H1 (cell line): ENCODE measurements at regions not wholly inside any gene's neighbourhood (a gene's known extent, or its start where the extent isn't known, plus 50 kb on each side); places are given as distances from the start of the nearest gene placed in this dataset.

Experiments
- CTCF ChIA-PET: fragments of 300-600 bp; sonication (Branson Sonifier 250); formaldehyde crosslinking; loops from one replicate; lab custom pipeline; 2021; ENCODE audit not compliant: partially characterized antibody; lab: Charles Lee
- POLR2A ChIA-PET: fragments of 300-600 bp; sonication (Branson Sonifier 250); formaldehyde crosslinking; loops from one replicate; lab custom pipeline; 2021; ENCODE audit warnings: inconsistent platforms; ENCODE audit not compliant: partially characterized antibody; lab: Charles Lee
- DNase-seq, 2 experiments: peaks; one replicate each; pipeline versions ENCODE4 v3.0.0 to v3.0.0-alpha.2; 2010 to 2022; ENCODE audit warnings: low spot score in 2 of 2, low read depth in 1 of 2, mixed read lengths in 1 of 2
- FAIRE-seq: peaks from 2 replicates; lab custom pipeline; 2011; peaks lifted over from hg19 to GRCh38; lab: Jason Lieb, UNC
- H2AFZ ChIP-seq: 2 replicates; pipeline ENCODE4 v1.8.1; 2012; ENCODE audit warnings: low read length, inconsistent platforms
- H2AK5ac ChIP-seq: 2 replicates; pipeline ENCODE4 v1.6.1; 2013; ENCODE audit warnings: low read depth, low read length
- H2BK120ac ChIP-seq: replicated peaks from 2 replicates; pipeline ENCODE3; 2013; ENCODE audit warnings: low read depth, low read length, inconsistent platforms
- H2BK12ac ChIP-seq: 2 replicates; pipeline ENCODE4 v1.6.1; 2013; ENCODE audit warnings: low read depth, low read length
- H2BK15ac ChIP-seq: 2 replicates; pipeline ENCODE4 v1.6.1; 2013; ENCODE audit warnings: low read length
- H2BK20ac ChIP-seq: 2 replicates; pipeline ENCODE4 v1.6.1; 2013; ENCODE audit warnings: low read length
- H2BK5ac ChIP-seq: 2 replicates; pipeline ENCODE4 v1.6.1; 2013; ENCODE audit warnings: low read depth, low read length
- H3K14ac ChIP-seq: 2 replicates; pipeline ENCODE4 v1.6.1; 2013; ENCODE audit warnings: inconsistent platforms; ENCODE audit not compliant: insufficient read length
- H3K18ac ChIP-seq: 2 replicates; pipeline ENCODE4 v1.6.1; 2013; ENCODE audit warnings: low read length; ENCODE audit errors: extremely low read depth
- H3K23ac ChIP-seq: 2 replicates; pipeline ENCODE4 v1.6.1; 2013; ENCODE audit warnings: inconsistent platforms; ENCODE audit not compliant: insufficient read length
- H3K23me2 ChIP-seq: 2 replicates; pipeline ENCODE4 v1.6.1; 2013; ENCODE audit warnings: low read depth, low read length
- H3K27ac ChIP-seq: 2 replicates; pipeline ENCODE4 v1.6.1; 2011; ENCODE audit warnings: low read depth, low read length, inconsistent platforms
- H3K27me3 ChIP-seq, 4 experiments: replicated peaks in 1 of 4; 1 replicate in 1 of 4; 2 replicates in 3 of 4; pipeline versions ENCODE4 v1.6.1 to v1.8.1; 2011 to 2013; ENCODE audit warnings: low read length in 3 of 4, mild to moderate bottlenecking in 3 of 4, inconsistent platforms in 2 of 4, mixed read lengths in 2 of 4, moderate library complexity in 1 of 4; ENCODE audit not compliant: control insufficient read depth in 3 of 4, insufficient read depth in 3 of 4; ENCODE audit errors: extremely low read depth in 1 of 4
- H3K36me3 ChIP-seq, 4 experiments: 2 replicates each; pipeline versions ENCODE4 v1.6.1 to v1.8.1; 2011 to 2013; ENCODE audit warnings: mild to moderate bottlenecking in 4 of 4, low read length in 3 of 4, moderate library complexity in 2 of 4, control low read depth in 1 of 4, inconsistent platforms in 1 of 4; ENCODE audit not compliant: insufficient read depth in 4 of 4, control insufficient read depth in 2 of 4
- H3K4ac ChIP-seq: replicated peaks from 2 replicates; pipeline ENCODE3; 2013; ENCODE audit warnings: low read length, low read depth, mixed read lengths, inconsistent platforms; ENCODE audit not compliant: insufficient read length
- H3K4me1 ChIP-seq, 4 experiments: replicated peaks in 1 of 4; 1 replicate in 1 of 4; 2 replicates in 3 of 4; pipeline versions ENCODE4 v1.6.1 to v1.8.1; 2011 to 2013; ENCODE audit warnings: low read length in 3 of 4, inconsistent platforms in 2 of 4, mixed read lengths in 1 of 4; ENCODE audit not compliant: insufficient read depth in 4 of 4, control insufficient read depth in 3 of 4
- H3K4me2 ChIP-seq, 2 experiments: 2 replicates each; pipeline versions ENCODE4 v1.6.1 to v1.8.1; 2011 to 2013; ENCODE audit warnings: low read depth in 2 of 2, low read length in 2 of 2, control low read depth in 1 of 2, inconsistent platforms in 1 of 2, mild to moderate bottlenecking in 1 of 2; ENCODE audit not compliant: insufficient read depth in 1 of 2
- H3K4me3 ChIP-seq, 4 experiments: fragments of 200-600, 300-600 bp in 1 of 4; sonication (generic), shearing (Covaris generic), sonication (Bioruptor Twin) in 1 of 4; 2 replicates each; pipeline versions ENCODE4 v1.5.1 to v1.8.1; 2011 to 2016; ENCODE audit warnings: low read length in 4 of 4, low read depth in 3 of 4, control low read depth in 2 of 4, inconsistent platforms in 2 of 4, mild to moderate bottlenecking in 2 of 4, mixed read lengths in 1 of 4, moderate library complexity in 1 of 4; ENCODE audit not compliant: insufficient read depth in 2 of 4; ENCODE audit errors: extremely low read depth in 1 of 4
- H3K56ac ChIP-seq: replicated peaks from 2 replicates; pipeline ENCODE3; 2013; ENCODE audit warnings: low read depth, mild to moderate bottlenecking, mixed read lengths, low read length, inconsistent platforms; ENCODE audit not compliant: insufficient read length
- H3K79me1 ChIP-seq: 2 replicates; pipeline ENCODE4 v1.6.1; 2013; ENCODE audit warnings: low read depth, low read length, control low read depth
- H3K79me2 ChIP-seq, 2 experiments: 2 replicates each; pipeline versions ENCODE4 v1.6.1 to v1.8.1; 2012 to 2013; ENCODE audit warnings: low read length in 2 of 2, mild to moderate bottlenecking in 2 of 2, inconsistent platforms in 1 of 2; ENCODE audit not compliant: insufficient read depth in 2 of 2, control insufficient read depth in 1 of 2
- H3K9ac ChIP-seq, 4 experiments: replicated peaks in 1 of 4; 1 replicate in 1 of 4; 2 replicates in 3 of 4; pipeline versions ENCODE4 v1.6.1 to v1.8.1; 2011 to 2013; ENCODE audit warnings: low read depth in 3 of 4, low read length in 3 of 4, control low read depth in 2 of 4, mild to moderate bottlenecking in 2 of 4, moderate library complexity in 2 of 4, inconsistent platforms in 1 of 4; ENCODE audit errors: extremely low read depth in 1 of 4
- H3K9me3 ChIP-seq, 2 experiments: 2 replicates each; pipeline versions ENCODE4 v1.6.1 to v1.8.1; 2012 to 2013; ENCODE audit warnings: mild to moderate bottlenecking in 2 of 2, moderate library complexity in 2 of 2, control low read depth in 1 of 2, inconsistent platforms in 1 of 2, low read depth in 1 of 2, low read length in 1 of 2, mixed read lengths in 1 of 2; ENCODE audit not compliant: insufficient read depth in 2 of 2
- H4K20me1 ChIP-seq, 2 experiments: replicated peaks in 1 of 2; 2 replicates each; pipeline versions ENCODE3 to v1.8.1; 2011 to 2013; ENCODE audit warnings: inconsistent platforms in 2 of 2, low read length in 2 of 2, mild to moderate bottlenecking in 1 of 2; ENCODE audit not compliant: insufficient read depth in 2 of 2, control insufficient read depth in 1 of 2
- H4K5ac ChIP-seq: 2 replicates; pipeline ENCODE4 v1.6.1; 2013; ENCODE audit warnings: low read length, low read depth, mixed read lengths, inconsistent platforms; ENCODE audit not compliant: insufficient read length
- H4K8ac ChIP-seq: 2 replicates; pipeline ENCODE4 v1.8.0; 2013; ENCODE audit warnings: mild to moderate bottlenecking, moderate library complexity, low read length, inconsistent platforms; ENCODE audit not compliant: insufficient read depth; ENCODE audit errors: extremely low read depth
- H4K91ac ChIP-seq: replicated peaks from 2 replicates; pipeline ENCODE3; 2013; ENCODE audit warnings: low read length, mixed read lengths, inconsistent platforms; ENCODE audit not compliant: insufficient read length
- BACH1 ChIP-seq: IDR thresholded peaks from 2 replicates; pipeline ENCODE4 v1.6.1; 2012; ENCODE audit warnings: low read length, improper control_type of control experiment
- BCL11A ChIP-seq, 2 experiments: IDR thresholded peaks; one replicate each; pipeline ENCODE4 v1.6.1; 2011; ENCODE audit warnings: low read depth in 2 of 2, low read length in 2 of 2, mild to moderate bottlenecking in 2 of 2
- CBX8 ChIP-seq: fragments of 300-800, 300-1000 bp; sonication (generic); IDR thresholded peaks from 2 replicates; pipeline ENCODE4 v1.7.1; 2016; ENCODE audit warnings: low read depth, low read length, borderline replicate concordance
- CHD2 ChIP-seq: IDR thresholded peaks from 2 replicates; pipeline ENCODE4 v1.6.1; 2012; ENCODE audit warnings: low read length, improper control_type of control experiment
- JUN ChIP-seq: IDR thresholded peaks from 2 replicates; pipeline ENCODE4 v1.6.1; 2011; ENCODE audit warnings: low read depth, mild to moderate bottlenecking, improper control_type of control experiment, low read length
- KDM4A ChIP-seq: IDR thresholded peaks from one replicate; pipeline ENCODE4 v1.7.1; 2012; ENCODE audit warnings: low read depth, mild to moderate bottlenecking, moderate library complexity, low read length, inconsistent platforms; ENCODE audit not compliant: severe bottlenecking
- NANOG ChIP-seq: IDR thresholded peaks from 2 replicates; pipeline ENCODE4 v1.6.1; 2011; ENCODE audit warnings: low read length, low read depth, mild to moderate bottlenecking, inconsistent platforms; ENCODE audit not compliant: insufficient read depth, poor library complexity, severe bottlenecking
- RAD21 ChIP-seq, 2 experiments: IDR thresholded peaks in 1 of 2; conservative IDR thresholded peaks in 1 of 2; 2 replicates each; pipeline ENCODE4 v1.6.1; 2011; ENCODE audit warnings: low read depth in 2 of 2, low read length in 2 of 2, improper control_type of control experiment in 1 of 2, inconsistent platforms in 1 of 2, mild to moderate bottlenecking in 1 of 2, moderate library complexity in 1 of 2
- RXRA ChIP-seq: IDR thresholded peaks from 2 replicates; pipeline ENCODE4 v1.6.1; 2011; ENCODE audit warnings: low read depth, mild to moderate bottlenecking, low read length, moderate library complexity; ENCODE audit not compliant: insufficient read depth
- WGBS, 2 experiments: shearing (Covaris generic) in 1 of 2; methylation state at CpG; one replicate each; pipeline versions ENCODE4 v1.1.6 to v1.1.7; 2013 to 2015; ENCODE audit warnings: low lambda C conversion rate in 2 of 2, mixed read lengths in 2 of 2, inconsistent platforms in 1 of 2, low coverage in 1 of 2, missing lambda C conversion rate in 1 of 2; ENCODE audit not compliant: insufficient replicate concordance in 2 of 2, insufficient coverage in 1 of 2, insufficient read length in 1 of 2; ENCODE audit errors: extremely low coverage in 1 of 2, missing lambda C conversion rate in 1 of 2; 5-methylcytosine and 5-hydroxymethylcytosine counted together

DNA sequence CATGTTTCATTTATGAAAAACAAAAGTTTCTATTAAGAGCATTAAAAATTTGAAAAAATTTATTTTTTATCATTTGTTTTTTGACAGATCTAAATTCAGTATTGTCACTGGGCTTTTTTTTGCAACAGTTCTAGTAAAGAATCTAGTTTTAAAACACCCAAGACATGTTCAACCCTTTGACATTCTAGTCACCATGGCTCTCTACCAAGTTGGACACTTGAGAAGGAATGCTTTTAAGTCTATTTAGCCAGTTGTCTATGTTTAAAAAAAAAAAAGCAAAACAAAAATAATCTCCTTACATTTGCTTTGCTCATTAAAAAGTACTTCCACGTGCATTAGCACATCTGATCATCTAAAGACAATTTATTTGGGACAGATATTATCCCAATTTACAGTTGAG lies 417.5 kb downstream of the RSL24D1 start:
- Histone ChIP-seq H3K4me1 (no peaks in the 10 kb centered on the region), H2BK5ac (no peak overlapping the region), H3K18ac (no peak overlapping the region), H3K4me3 (no peak overlapping the region), H3K79me1 (no peaks in the 10 kb centered on the region), H4K5ac (no peak overlapping the region), H3K79me2 (no peaks in the 10 kb centered on the region), H3K14ac (no peak overlapping the region), H2AFZ (no peak overlapping the region), H2BK20ac (no peak overlapping the region), H3K9me3 (peaks cover 17 to 46% of the 10 kb centered on the region in 2 experiments; a peak in 3 of 4 replicates), H4K91ac (no peak overlapping the region), H3K9ac (no peak overlapping the region), H3K23me2 (no peaks in the 10 kb centered on the region), H2BK12ac (no peak overlapping the region), H2BK15ac (no peak overlapping the region), H4K8ac (no peak overlapping the region), H4K20me1 (no peaks in the 10 kb centered on the region), H3K27me3 (no peaks in the 10 kb centered on the region), H3K36me3 (no peaks in the 10 kb centered on the region)
- FAIRE-seq, result no peak
- 72% methylated on average over 1 of the region's 1 CpG; no CpG with 5 or more reads in 1 of the 2 experiments for WGBS, 2 experiments
- no peak for DNase-seq
- TF ChIP-seq BCL11A (IDR thresholded peaks at IDR 0.05; ENCODE audit: low read depth in 2 of 2, low read length in 2 of 2) (no peak), NANOG (no peak), BACH1 (no peak), JUN (no peak), CBX8 (no peak), CHD2 (no peak), RAD21 (IDR thresholded peaks at IDR 0.05 in 1 of 2, conservative IDR thresholded peaks at IDR 0.05 in 1 of 2; ENCODE audit: low read depth in 2 of 2, low read length in 2 of 2) (no peak), RXRA (no peak), KDM4A (no peak)
- TF ChIP-seq, all 59 proteins: peak for 0
- no peak overlapping the region for H3K27ac ChIP-seq
- H2BK120ac ChIP-seq, result no peak overlapping the region
- H3K4me2 ChIP-seq, result no peak overlapping the region
- no peak overlapping the region for H3K4ac ChIP-seq
- ChIA-PET POLR2A (no interaction called here), CTCF (interaction anchor here (0.6 kb wide), 2 partner anchors 29 to 350 kb away, joined by 3 read pairs; no protein-coding TSS in a partner anchor)
- H3K23ac ChIP-seq, result no peak overlapping the region
- no peak overlapping the region for H2AK5ac ChIP-seq
- no peak overlapping the region for H3K56ac ChIP-seq
